GM18502 (cell line): ENCODE measurements at regions not wholly inside any gene's neighbourhood (a gene's known extent, or its start where the extent isn't known, plus 50 kb on each side); places are given as distances from the start of the nearest gene placed in this dataset.

Experiments used
- ATAC-seq: cut with Tn5 transposase; IDR thresholded peaks from one replicate; pipeline ENCODE4 v1.9.1; 2021; ENCODE audit warnings: mild to moderate bottlenecking; ENCODE audit not compliant: unreplicated experiment, poor library complexity

DNA sequence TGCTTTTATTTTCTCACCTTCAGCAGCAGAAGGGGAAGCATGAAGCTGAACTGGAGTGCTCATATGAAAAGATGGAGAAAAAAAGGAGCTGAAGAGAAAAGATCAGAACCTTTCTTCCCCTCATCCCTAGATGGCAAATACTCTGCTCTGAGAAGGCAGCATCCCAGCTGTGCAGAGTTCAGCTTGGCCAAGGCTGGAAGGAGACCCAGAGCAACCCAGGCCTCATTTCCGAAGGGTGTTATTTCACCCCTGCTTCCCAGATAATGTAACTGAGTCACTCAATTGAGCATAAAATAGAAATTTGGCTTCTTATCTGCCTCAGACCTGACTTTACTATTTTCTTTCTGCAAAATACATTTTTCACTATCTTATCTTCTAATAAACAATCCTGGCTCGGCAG is 489.9 kb upstream of the BRINP1 start:
- no peak for ATAC-seq

DNA sequence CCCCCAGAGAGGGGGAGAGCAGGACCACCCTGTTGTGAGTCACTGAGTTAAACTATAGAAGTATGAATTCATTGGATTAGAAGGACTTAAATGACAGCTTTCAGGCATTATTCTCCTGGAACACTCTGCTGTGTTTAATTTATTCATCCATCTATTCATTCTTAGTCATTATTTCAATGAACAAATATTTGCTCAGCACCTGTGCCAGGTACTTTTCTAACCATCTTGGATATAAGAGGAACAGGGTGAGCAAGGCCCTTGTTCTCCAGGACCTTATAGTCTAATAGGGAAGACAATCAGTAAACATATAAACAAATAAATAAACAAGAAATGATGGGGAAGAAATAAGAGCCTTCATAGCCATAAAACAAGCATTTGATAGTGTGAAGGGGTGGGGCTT is 483.9 kb upstream of the BRINP1 start:
- no peak for ATAC-seq

DNA sequence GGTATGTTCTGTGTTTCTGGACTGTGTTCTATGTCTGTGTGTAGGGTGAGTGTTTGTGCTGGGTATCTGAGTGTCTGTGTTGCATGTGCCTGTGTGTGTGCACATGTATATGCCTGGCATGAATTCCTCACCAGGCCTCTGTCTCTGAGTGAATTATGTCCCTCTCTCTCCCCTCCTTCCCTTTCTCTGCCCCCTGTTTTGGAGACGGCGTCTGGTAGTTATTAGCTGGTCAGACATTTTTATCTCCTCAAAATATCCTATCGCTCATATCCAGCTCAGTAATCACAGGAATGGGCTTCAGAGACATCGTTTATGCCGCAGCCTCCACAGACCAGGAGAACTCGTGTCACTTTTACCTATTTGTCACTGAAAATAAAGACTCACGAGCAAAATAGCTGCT is 483.2 kb upstream of the BRINP1 start:
- ATAC-seq: no peak

DNA sequence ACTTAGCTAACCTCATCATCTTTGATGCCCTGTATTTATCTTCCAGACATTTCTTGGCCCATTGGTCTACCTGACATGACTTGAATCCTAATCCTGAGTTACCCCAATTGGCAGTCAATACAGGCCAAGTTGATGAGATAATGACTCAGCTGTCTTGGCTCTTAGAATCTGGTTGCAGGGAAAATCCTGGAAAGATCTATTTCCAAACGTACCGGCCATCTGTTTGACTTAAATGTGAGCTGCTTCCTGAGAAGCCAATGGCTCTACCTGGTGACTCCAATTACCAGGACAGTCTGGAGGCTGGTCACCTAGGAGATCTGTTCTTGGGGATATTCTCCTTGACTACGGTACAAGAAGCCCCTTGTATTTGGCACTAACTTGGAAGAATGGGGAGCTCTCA is 475.2 kb upstream of the BRINP1 start:
- no peak for ATAC-seq

DNA sequence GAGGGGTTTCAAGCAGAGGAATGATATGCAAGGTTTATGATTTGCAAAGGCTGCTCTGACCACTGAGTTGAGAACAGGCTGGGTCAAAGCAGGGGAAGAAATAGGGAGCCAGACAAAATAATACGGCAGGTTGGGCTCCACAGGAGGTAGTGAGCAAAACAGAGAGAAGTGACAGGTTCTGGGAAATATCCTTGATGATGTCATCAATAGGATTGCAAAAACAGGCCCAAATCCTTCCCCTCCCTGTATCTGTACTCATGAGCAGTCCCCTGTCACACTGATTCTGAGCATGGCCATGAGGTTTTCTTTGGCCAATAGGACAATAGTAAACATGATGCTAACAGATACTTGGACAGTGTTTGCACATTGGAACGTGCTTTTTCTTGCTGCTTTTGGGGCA is 471.8 kb upstream of the BRINP1 start:
- ATAC-seq: no peak

DNA sequence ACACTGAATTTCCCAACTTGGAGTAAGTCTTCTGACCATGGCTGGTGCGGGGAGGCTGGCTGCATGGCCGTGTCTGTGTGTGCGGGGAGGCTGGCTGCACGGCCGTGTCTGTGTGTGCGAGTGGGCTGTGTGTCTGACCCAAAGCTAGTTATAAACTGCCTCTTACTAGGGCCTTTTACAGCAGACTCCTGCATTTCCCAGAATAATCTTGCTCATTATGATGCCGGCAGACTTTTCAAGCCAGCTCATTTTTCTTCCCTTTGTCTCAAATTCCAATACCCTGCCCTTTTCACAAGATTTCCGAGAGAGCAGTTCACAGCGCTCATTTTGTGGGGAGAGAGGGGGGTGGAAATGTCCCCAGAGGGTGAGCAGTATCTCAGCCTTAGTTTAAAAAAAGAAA is 470.7 kb upstream of the BRINP1 start:
- ATAC-seq: no peak

DNA sequence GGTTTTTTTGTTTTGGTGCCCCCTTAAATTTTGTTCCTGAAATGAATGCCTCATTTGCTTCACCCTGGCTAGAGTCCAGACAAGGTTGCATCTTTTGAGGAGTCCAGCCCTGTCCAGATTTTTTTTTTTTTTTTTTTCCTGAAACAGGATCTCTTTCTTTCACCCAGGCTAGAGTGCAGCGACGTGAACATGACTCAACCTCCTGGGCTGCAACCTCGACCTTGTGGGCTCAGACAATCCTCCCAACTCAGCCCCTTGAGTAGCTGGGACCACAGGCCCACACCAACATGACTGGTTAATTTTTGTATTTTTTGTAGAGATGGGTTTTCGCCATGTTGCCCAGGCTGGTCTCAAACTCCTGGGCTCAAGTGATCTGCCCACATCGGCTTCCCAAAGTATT is 469.0 kb upstream of the BRINP1 start:
- no peak for ATAC-seq

DNA sequence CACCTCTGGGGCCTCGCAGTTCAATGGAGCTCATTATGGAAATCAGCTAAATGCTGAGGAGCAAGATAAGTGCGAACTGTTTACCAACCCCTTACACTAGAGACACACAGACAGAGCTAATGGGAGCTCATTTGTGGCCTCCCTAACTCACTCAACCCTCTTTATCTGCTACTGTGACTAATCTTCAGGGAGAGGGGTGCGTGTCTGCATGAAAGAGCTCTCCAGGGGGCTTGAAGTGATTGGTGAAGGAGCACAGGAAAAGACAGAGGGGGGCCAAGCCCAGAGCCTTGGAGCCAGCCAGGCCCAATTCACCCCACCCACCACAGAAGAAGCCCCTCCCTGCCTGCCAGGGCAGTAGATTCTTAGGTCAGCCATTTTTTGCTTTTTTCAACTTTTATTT is 466.8 kb upstream of the BRINP1 start:
- ATAC-seq: no peak

DNA sequence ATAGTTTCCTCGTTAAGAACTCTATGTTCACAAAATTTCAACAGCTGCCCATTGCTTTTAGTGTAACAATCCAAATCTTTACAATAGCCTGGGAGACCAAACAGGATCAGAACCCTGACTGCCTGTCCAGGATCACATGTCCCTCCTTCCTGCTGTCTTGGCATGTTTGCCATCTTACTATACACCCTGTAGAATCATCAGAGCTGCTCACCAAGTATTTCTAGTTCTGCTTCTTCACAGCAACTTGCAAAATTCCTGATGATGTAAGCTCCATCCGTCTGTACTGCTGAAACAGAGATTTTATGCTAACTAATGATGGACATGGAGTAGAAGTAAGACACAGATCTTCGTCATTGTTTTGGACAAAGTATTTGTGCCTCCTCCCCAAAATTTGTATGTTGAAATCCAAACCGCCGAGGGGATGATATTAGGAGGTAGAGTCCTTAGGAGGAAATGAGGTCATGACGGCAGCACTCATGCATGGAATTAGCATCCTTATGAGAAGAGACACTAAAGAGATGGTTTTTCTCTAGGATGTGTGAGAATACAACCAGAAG is 464.9 kb upstream of the BRINP1 start:
- ATAC-seq: no peak

DNA sequence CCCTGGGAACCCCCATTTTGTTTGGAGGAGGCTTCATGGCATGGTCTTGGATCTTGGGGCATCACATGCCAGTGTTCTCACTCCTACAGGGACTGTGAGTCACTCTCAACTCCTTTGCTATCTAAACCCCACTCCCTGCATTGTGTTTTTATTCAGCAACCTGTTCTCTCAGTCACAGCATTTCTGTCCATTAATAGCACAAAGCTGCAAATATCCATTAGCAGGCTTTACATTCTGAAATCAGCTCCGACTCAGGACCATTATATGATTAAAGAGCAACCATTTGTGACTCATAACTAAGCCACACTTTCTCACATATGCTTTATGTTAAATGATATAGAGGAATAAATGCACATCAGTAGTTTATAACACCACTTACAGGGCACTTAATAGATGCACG is 462.1 kb upstream of the BRINP1 start:
- no peak for ATAC-seq

DNA sequence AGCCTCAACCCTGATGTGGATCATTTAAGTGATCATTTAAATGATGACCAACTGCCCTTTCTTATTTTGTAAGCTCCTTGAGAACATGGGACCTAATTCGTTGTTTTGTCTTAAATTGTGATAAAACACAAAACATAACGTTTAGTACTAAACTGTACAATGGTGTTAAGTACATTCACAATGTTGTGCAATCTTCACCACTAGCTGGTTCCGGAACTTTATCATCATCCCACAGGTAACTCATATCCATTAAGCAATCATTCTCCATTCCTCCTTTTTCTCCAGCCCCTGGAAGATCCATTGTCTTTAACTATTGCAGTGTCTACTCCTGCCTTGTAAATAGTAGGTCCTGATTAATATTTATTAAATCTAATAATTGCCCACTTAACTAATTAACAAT is 460.5 kb upstream of the BRINP1 start:
- no peak for ATAC-seq

DNA sequence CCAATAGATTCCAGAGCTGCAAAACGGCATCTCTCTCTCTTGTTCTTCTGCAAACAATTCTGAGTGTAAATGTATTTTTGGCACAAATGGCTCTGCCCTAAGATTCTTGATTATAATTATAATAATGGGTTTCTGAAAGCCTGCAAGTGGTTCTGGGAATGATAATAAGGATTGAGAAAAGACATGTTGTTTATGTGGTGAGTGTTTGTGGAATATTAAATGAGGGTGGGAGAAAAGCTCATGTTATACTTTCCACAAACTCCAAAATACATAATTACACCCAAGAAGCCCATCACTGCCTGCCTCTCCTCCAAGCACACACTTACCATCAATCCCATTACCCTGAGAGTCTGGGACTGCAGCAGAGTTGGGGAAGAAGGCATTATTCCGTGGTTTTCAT is 460.0 kb upstream of the BRINP1 start:
- ATAC-seq: no peak

DNA sequence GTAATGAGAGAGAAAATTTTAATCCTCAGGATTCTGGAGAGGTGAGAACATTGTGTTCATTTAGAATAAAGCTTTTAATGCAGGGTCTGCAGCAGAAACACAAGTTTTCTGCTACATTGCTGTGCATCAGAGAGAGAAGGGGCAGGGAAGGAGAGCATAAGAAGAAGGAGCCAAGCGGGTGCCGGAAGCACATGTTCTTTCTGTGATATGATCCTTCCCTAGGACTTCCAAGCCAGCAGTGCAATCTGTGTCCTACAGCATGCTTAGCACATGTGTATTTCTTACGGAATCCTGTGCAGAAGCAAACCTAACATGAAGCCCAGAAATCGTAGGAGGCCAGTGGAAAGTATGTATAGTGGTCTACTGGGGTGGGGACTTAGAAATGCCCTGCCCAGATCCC is 458.3 kb upstream of the BRINP1 start:
- no peak for ATAC-seq

DNA sequence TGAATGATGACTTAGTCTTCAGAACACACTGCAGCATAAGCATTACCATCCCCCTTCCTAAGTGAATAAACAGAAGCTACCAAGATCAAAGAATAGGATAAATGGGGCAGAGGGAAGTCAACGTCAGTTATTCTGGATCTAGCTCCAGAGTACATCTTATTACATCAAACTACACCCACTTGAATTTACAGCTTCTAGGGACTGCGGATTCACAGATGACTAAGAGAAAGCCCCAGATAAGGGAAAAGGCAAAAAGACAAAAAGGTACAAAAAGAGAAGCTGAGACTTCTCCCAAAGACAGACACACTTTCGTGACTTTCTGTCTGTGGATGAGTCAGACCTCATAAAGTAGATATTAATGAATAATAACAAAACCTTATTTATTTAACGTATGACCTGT is 457.9 kb upstream of the BRINP1 start:
- no peak for ATAC-seq

DNA sequence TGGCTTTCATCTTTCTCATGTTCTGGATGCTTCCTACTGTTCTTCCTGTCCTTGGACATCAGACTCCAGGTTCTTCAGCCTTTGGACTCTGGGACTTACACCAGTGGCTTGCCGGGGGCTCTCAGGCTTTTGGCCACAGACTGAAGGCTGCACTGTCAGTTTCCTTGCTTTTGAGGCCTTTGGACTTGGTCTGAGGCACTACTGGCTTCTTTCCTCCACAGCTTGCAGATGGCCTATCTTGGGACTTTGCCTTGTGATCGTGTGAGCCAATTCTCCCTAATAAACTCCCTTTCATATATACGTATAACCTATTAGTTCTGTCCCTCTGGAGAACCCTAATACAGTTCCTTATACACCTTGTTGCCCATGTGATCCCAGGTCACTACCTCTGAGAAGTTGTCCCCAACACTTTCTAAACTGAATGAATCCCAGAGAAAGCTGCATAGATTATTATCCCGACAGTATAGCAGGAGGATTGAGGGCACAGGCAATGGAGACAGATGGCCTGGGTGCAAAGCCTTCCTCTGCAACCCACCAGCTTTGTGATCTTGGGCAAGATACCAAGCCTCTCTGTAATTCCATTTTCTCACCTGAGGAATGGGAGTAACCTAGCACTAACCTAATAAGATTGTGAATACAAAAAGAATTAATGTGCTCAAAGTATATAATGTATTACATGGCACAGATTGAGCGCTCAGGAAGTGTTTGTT is 449.6 kb upstream of the BRINP1 start:
- ATAC-seq: no peak

DNA sequence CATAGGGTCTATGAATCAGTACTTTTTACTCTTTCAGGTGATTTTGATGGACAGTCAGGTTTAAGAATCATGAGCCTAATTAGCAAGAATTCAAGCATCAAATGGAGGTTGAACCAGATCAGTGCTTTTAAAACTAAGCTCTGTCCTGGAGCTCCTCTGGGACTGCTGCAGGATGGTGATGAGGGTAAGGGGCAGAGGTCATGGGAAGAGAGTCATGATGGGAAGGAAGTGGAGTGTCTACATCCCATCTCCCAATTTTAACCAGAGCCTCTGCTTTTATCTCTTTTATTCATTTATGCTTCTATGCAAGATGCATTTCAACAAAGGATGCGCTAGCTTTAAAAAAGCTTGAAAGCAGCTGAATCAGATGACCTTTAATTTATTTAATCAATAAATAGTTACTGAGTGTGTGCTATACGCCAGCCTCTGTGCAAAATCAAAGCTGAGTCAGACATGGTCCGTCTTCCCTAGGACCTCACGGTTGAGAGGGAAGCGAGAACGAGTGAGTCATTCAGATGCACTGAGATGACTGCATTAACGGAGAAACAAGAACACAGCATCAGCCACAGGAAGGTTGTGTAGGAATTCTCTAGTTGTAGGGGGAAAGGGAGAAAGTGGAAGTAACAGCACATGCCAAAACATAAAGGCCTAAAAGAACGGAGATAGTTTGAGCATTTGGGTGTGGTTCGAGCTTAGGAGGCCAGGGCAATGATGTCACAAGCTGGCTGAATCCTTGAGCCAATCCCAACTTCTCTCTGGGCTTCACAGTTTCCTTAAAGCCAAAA is 441.6 kb upstream of the BRINP1 start:
- ATAC-seq: peak; percentile 58

DNA sequence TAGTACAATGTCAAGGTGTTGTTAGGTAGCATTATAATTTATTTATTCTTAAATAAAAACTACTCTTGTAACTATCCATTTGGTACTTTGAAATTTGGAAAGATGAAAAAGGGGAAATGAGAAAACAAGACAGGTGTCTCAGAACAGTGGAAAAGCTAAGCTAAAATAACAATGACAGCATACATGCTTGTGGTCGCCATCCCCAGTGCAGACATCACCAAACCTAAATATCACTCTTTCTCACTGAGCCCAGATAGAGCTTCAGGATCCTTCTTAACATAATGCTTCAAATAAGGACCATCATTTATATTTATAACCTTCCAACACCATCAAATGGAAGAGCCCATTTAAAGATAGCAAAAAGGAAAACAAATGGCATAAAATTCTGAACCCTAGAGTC is 434.4 kb upstream of the BRINP1 start:
- ATAC-seq: no peak

DNA sequence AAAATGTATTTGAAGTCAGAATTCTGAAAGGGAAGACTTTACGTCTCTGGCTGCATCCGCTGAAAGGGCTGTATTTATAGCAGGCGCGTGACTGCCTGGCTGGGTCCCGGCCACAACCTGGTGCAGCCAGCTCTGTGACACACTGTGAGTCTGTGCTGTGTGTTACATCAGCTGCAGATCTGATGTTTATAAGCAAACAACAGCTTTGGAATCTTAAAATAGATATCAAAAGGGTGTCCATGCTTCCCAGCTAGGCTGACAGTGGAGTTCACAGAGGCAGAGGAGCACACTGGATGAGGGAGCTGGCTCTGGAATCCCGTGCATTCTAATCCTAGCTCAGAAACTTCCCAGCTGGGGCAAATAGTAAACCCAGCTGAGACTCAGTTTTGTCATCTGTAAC is 433.4 kb upstream of the BRINP1 start:
- no peak for ATAC-seq

DNA sequence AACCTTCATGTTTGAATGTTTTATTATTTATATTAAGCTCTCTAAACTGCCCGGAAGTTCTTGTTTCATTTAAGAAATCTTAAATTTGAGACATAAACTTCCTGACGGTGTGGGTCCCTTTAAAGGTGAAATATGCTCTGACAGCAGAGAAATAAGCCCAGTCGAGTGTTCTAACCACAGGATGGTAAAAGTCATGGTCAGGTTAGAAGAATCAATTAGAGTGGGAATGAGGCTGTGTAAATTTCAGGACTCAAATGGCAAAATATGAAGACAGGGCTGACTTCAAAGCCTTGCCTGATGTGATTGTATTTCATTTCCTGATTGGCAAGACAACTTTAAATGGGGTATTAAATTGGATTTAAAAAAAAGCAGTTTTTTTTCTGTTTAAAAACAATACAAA is 432.9 kb upstream of the BRINP1 start:
- no peak for ATAC-seq

DNA sequence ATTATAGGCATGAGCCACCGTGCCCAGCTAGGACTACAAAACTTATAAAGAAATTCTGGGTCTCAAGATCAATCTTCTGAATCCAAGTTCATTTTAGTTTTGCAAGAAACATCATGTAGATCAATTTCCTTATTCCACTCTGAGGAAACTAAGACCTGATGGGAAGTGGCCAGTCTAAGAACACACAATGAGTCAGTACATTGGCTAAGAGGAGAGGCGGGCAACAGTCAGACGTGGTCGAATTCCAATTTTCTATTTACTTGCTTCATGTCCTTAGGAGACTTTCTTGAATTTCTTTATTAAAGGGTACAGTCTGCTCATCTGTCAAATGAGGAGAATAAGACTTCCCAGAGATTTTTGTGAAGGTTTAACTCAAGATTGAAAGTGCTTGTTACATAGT is 432.1 kb upstream of the BRINP1 start:
- no peak for ATAC-seq

DNA sequence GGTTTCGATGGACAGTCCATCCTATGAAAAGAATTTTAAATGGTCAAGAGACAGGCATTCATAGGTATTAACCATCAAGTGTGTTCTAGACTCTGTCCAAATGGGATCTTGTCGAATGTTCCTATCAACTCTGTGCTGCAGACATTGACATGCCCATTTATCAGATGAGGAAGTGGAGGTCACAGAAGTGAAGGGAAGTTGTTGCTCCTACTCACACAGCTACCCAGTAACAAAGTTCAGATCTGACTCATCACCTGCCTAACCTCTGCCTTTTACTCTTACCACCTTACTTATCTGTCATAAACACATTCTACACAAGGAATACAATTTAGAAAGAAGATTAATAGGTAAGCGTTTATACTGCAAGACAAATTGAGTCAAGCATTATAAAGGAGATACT is 426.2 kb upstream of the BRINP1 start:
- peak; percentile 63 for ATAC-seq

DNA sequence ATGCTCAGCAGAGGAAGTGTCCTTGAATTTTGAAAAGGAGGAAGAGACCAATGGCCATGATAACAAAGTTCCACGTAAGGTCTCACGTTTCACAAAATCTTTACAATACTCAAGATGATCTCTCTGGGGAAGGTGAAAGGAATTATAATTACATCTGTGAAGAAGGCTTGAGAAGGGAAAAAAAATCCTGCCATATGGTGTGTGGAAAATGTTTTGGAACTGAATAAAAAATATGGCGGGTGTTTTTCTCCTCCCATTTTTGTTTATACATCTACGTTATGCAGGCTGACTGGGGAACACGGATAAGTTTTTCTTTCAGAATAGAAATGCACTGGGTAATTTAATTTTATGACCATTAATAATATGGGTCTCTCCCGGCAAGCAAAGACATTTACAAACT is 425.6 kb upstream of the BRINP1 start:
- ATAC-seq: no peak
